Uterus (tissue), 3 donors: ENCODE measurements at regions not wholly inside any gene's neighbourhood (a gene's known extent, or its start where the extent isn't known, plus 50 kb on each side); places are given as distances from the start of the nearest gene placed in this dataset.

Source experiments
- DNase-seq, 2 donors: peaks; one replicate each; pipeline ENCODE4 v3.0.0-alpha.2; 2019 to 2020
- H3K27ac ChIP-seq, 2 donors: fragments of 200-600 bp; sonication (generic); 1 replicate in 1 of 2; 2 replicates in 1 of 2; pipeline ENCODE4 v1.5.1; 2016 to 2018
- H3K27me3 ChIP-seq, 2 donors: fragments of 200-600 bp; sonication (generic); one replicate each; pipeline ENCODE4 v1.5.1; 2018 to 2019; ENCODE audit warnings: control low read depth in 1 of 2
- H3K36me3 ChIP-seq, 2 donors: fragments of 200-600 bp; sonication (generic); one replicate each; pipeline ENCODE4 v1.5.1; 2019; ENCODE audit warnings: control low read depth in 1 of 2
- H3K4me1 ChIP-seq, 2 donors: fragments of 200-600 bp; sonication (generic); one replicate each; pipeline ENCODE4 v1.5.1; 2018 to 2019; ENCODE audit warnings: control low read depth in 1 of 2
- H3K4me3 ChIP-seq, 2 donors: fragments of 200-600 bp; sonication (generic); 1 replicate in 1 of 2; 2 replicates in 1 of 2; pipeline ENCODE4 v1.5.1; 2018 to 2019; ENCODE audit warnings: mild to moderate bottlenecking in 1 of 2
- H3K9me3 ChIP-seq, 2 donors: fragments of 200-600 bp; sonication (generic); one replicate each; pipeline ENCODE4 v1.5.1; 2019; ENCODE audit warnings: control low read depth in 1 of 2
- CTCF ChIP-seq, 4 experiments: fragments of 200-600 bp in 2 of 4; fragments of 450-650 bp in 2 of 4; sonication (generic) in 2 of 4; IDR thresholded peaks; one replicate each; pipeline ENCODE4 v1.5.1; 2016 to 2019; ENCODE audit warnings: antibody characterized with exemption in 4 of 4, mild to moderate bottlenecking in 2 of 4, moderate library complexity in 1 of 4
- POLR2A ChIP-seq, 2 donors: fragments of 450-650 bp; IDR thresholded peaks; one replicate each; pipeline ENCODE4 v1.6.1; 2016; ENCODE audit warnings: antibody characterized with exemption in 2 of 2, mild to moderate bottlenecking in 1 of 2, moderate library complexity in 1 of 2
- intact Hi-C: fragments of 100-400 bp; cut with DNase I; formaldehyde crosslinking; loops from one replicate; pipeline ENCODE4 v1.15.1; 2023; ENCODE audit warnings: low total_unique reads
- donor health status: DM: yes; HTN: yes; CAD: no.

DNA sequence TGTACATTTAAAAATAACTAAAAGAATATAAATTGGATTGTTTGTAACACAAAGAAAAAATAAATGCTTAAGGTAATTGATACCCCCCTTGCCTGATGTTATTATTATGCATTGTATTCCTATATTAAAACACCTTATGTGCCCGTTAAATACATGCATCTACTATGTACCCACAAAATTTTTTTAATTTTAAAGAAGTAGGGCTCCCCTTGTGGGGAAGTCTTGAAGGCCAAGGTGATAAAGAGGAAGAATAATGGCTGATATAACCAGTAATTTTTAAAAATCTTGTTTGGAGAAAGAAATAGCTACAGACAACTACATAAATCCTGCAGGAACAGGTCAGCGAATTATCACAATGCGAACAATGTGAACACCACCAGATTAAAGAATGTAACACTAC lies 451.7 kb upstream of the ARHGEF26 start:
- no peak for DNase-seq
- Histone ChIP-seq H3K27ac (no peak overlapping the region), H3K4me1 (no peaks in the 10 kb centered on the region), H3K9me3 (no peaks in the 10 kb centered on the region), H3K36me3 (no peaks in the 10 kb centered on the region), H3K27me3 (no peaks in the 10 kb centered on the region), H3K4me3 (no peak overlapping the region)
- intact Hi-C loops, result no loop called here
- TF ChIP-seq POLR2A (IDR thresholded peaks at IDR 0.05) (no peak), CTCF (IDR thresholded peaks at IDR 0.05) (no peak)

DNA sequence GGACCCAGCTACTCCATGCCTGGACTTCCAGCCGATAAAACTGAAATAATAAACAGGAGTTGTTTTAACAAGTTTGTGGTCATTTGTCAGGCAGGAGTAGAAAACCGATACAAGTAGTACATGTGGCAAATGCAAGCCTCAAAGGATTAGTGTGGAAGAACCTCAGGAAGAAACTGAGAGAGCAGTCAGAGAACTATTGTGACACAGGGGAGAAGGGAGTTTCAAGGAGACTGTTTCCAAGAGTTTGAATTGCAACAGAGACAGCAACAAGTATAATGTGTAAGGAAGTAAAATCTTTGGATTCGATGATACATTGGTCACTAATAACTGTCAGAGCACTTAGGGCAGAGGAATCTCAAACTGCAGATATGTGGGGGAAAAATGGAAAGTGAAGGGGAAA lies 450.6 kb upstream of the ARHGEF26 start:
- H3K9me3 ChIP-seq, result no peaks in the 10 kb centered on the region
- no peak for TF ChIP-seq CTCF (IDR thresholded peaks at IDR 0.05)
- TF ChIP-seq POLR2A (IDR thresholded peaks at IDR 0.05), result no peak
- intact Hi-C loops, result no loop called here
- no peak overlapping the region for H3K27ac ChIP-seq
- no peaks in the 10 kb centered on the region for H3K27me3 ChIP-seq
- no peak overlapping the region for H3K4me3 ChIP-seq
- no peaks in the 10 kb centered on the region for H3K4me1 ChIP-seq
- no peak for DNase-seq
- H3K36me3 ChIP-seq, result no peaks in the 10 kb centered on the region

DNA sequence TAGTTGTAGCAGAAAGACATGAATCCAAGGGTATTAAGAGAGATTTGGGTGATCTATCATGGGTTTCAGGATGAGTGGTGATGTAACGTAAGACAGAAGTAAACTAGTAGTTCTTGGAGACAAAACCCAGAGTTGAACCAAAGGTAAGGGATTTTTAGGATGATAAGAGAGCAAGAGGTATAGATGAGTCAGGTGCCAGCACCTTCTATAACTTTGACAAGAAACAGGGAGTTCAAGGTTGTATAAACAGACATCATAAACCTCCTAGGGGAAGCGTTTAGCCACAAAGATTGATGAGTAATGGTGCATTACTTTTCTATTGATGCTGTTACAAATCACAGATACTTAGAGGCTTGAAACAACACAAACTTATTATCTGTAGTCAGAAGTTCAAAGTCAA lies 447.3 kb upstream of the ARHGEF26 start:
- DNase-seq, result no peak
- intact Hi-C loops, result no loop called here
- TF ChIP-seq POLR2A (IDR thresholded peaks at IDR 0.05), result no peak
- Histone ChIP-seq H3K4me1 (no peaks in the 10 kb centered on the region), H3K27me3 (no peaks in the 10 kb centered on the region), H3K4me3 (no peak overlapping the region), H3K9me3 (no peaks in the 10 kb centered on the region), H3K27ac (no peak overlapping the region), H3K36me3 (no peaks in the 10 kb centered on the region)

GRCh38 chr3:153679714-153680113 lies 441.5 kb upstream of the ARHGEF26 start:
- Histone ChIP-seq H3K27ac (no peak overlapping the region), H3K36me3 (no peaks in the 10 kb centered on the region), H3K27me3 (no peaks in the 10 kb centered on the region), H3K4me3 (no peak overlapping the region), H3K4me1 (no peaks in the 10 kb centered on the region), H3K9me3 (no peaks in the 10 kb centered on the region)
- DNase-seq, result no peak
- no peak for TF ChIP-seq CTCF (IDR thresholded peaks at IDR 0.05)
- no peak for TF ChIP-seq POLR2A (IDR thresholded peaks at IDR 0.05)
- intact Hi-C loops, result no loop called here

GRCh38 chr3:153680526-153680925 lies 440.7 kb upstream of the ARHGEF26 start:
- intact Hi-C loops, result no loop called here
- TF ChIP-seq POLR2A (IDR thresholded peaks at IDR 0.05) (no peak), CTCF (IDR thresholded peaks at IDR 0.05) (no peak)
- Histone ChIP-seq H3K9me3 (no peaks in the 10 kb centered on the region), H3K36me3 (no peaks in the 10 kb centered on the region), H3K4me1 (no peaks in the 10 kb centered on the region), H3K27ac (no peak overlapping the region), H3K4me3 (no peak overlapping the region), H3K27me3 (no peaks in the 10 kb centered on the region)
- DNase-seq, result no peak

DNA sequence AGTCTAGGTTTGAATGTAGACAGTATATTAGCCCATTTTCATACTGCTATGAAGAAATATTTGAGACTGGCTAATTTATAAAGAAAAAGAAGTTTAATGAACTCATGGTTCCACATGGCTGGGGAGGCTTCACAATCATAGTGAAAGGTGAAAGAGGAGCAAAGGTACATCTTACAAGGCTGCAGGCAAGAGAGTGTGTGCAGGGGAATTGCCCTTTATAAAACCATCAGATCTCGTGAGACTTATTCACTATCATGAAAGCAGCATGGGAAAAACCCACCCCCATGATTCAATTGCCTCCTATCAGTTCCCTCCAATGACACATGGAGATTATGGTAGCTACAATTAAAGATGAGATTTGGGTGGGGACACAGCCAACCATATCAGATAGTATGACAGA lies 440.1 kb upstream of the ARHGEF26 start:
- intact Hi-C loops, result no loop called here
- Histone ChIP-seq H3K4me1 (no peaks in the 10 kb centered on the region), H3K9me3 (no peaks in the 10 kb centered on the region), H3K36me3 (no peaks in the 10 kb centered on the region), H3K27ac (no peak overlapping the region), H3K4me3 (no peak overlapping the region), H3K27me3 (no peaks in the 10 kb centered on the region)
- no peak for TF ChIP-seq CTCF (IDR thresholded peaks at IDR 0.05)
- TF ChIP-seq POLR2A (IDR thresholded peaks at IDR 0.05), result no peak
- no peak for DNase-seq
